HG03460 (cell line): ENCODE measurements at regions not wholly inside any gene's neighbourhood (a gene's known extent, or its start where the extent isn't known, plus 50 kb on each side); places are given as distances from the start of the nearest gene placed in this dataset.
"Not testable (repeated sequence)": the region's sequence is repeated elsewhere in the genome, so short reads cannot be mapped to it uniquely, and the experiment has no call there.

ENCODE experiments used
- ATAC-seq: cut with Tn5 transposase; IDR thresholded peaks from one replicate; pipeline ENCODE4 v1.9.1; 2021; ENCODE audit not compliant: unreplicated experiment

- not testable (repeated sequence) for ATAC-seq
These were observed 300.0 kb upstream of the ZFP42 start for GRCh38 chr4:187695531-187695930.

GRCh38 chr4:187711586-187711985, 284.0 kb upstream of the ZFP42 start:
- no peak for ATAC-seq

- ATAC-seq, result no peak
These were observed 280.6 kb upstream of the ZFP42 start for GRCh38 chr4:187714957-187715356.

GRCh38 chr4:187715466-187715865, 280.1 kb upstream of the ZFP42 start:
- ATAC-seq, result no peak

GRCh38 chr4:187724456-187724855, 271.1 kb upstream of the ZFP42 start:
- no peak for ATAC-seq

DNA sequence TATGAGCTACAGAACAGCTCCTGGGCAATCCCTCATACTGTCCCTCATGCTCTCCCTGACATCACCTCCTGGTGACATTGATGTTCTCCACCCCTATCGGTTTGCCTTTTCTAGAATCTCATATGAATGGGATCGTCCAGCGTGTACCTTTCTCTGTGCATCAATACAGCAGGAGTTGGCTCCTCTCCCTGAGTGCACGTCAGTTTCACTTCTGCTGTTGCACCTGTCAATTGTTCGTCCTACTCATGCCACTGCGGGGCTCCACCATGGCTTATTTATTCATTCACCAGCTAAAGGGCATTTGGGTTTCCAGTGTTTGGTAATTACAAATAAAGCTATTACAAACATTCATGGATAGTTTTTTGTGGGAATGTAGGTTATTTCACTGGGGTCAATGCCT, 269.1 kb upstream of the ZFP42 start:
- ATAC-seq, result no peak

DNA sequence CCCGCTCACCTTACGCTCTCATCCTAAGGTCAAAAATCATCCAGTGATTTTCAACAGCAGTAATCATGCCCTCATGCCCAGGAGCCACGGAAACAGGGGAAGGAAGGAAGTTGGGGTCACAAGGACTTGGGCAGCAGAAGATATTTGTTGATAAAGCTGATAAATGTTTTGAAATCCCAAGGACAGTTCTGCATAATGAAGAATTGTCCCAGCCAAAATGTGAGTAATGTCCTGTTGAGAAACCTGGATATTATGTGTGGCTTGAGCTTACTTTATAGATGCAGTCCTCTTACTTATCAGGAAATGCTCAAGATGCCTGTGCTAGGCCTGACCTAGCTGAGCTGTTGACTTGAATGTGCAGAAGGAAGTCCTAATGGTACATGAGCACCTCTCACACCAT, 263.0 kb upstream of the ZFP42 start:
- ATAC-seq, result no peak

- no peak for ATAC-seq
These were observed 255.8 kb upstream of the ZFP42 start for GRCh38 chr4:187739771-187740170.

DNA sequence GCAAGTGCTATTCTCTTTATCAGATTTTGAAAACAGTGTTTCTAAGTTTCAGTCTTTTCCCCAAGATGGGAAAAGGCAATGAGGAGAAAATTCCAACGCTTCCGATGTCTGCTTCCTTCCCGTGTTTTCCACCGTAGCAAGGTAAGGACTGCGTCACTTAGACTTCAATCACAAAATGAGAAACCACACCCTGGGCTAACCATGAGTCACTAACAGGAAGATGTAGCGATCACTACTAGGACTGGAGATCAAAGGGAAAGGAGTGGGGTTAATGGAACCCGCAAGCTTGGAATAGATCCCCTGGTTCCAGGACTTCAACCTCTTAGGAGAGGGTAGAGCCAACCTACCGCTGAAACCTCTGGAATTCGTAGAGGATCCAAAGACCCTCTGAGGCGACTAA, 250.7 kb upstream of the ZFP42 start:
- no peak for ATAC-seq

- not testable (repeated sequence) for ATAC-seq
These were observed 244.9 kb upstream of the ZFP42 start for GRCh38 chr4:187750652-187751051.

DNA sequence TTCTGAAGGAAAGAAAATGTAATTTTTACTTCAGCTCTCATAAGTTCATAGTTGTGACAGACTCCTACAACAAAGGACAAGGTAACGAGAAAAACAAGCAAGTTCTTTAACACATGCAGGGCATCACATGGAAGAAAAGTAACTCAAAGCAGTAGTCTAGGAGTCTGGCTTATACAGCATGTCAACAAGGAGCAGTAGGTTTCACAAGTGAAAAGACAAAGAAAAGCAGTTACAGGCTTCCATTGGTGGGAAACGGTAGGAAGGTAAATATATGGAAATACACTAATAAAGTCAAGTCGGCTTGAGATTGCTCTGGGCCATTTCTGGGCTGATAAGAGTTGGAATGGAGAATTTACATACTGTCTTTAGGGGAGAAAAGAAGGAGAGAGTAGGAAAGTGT, 228.4 kb upstream of the ZFP42 start:
- no peak for ATAC-seq

- ATAC-seq, result no peak
These were observed 227.9 kb upstream of the ZFP42 start for GRCh38 chr4:187767687-187768086.

- no peak for ATAC-seq
These were observed 225.2 kb upstream of the ZFP42 start for GRCh38 chr4:187770345-187770744.

- ATAC-seq, result no peak
These were observed 217.6 kb upstream of the ZFP42 start for GRCh38 chr4:187777954-187778353.

DNA sequence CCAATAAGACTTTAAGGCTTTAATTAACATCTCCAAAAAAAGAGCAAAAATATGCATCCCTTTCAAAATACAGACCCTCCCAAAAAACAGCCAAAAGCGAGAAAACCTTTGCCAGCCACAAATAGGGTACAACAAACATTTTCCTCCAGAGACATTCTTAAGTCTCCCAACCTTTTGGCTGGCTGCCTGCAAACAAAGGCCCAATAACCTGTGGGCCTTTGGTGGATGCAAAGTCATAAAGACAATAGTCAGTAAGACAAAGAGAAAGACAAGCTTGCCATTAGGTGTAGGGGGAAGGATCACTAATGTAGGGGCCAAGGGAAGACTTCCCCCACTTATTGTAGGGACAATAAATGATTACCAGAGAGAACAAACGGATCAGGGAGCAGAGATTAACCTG, 215.5 kb upstream of the ZFP42 start:
- no peak for ATAC-seq

DNA sequence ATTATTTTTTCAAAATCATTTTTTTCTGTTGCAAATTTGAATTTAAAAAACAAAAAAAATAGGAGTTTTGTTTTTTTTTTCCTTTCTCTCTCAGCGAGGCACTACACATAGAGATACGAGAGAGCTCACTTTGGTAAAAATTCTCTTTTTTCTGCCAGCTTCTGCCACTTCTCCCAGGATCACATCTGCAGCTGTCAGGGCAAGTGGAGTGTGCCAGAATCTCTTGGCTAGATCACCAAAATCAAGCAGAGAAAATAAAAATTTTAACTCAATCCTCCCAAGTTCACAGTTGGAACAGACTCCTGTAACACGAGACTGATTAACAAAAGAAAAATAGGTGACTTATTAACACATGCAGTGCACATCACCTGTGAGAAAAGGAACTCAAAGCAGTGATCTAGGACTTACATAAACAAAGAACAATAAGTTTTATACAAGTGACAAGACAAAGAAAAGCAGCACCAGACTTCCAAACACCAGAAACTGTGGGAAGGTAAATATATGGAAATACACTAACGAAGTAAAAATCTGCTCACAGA, 213.2 kb upstream of the ZFP42 start:
- ATAC-seq, result no peak

DNA sequence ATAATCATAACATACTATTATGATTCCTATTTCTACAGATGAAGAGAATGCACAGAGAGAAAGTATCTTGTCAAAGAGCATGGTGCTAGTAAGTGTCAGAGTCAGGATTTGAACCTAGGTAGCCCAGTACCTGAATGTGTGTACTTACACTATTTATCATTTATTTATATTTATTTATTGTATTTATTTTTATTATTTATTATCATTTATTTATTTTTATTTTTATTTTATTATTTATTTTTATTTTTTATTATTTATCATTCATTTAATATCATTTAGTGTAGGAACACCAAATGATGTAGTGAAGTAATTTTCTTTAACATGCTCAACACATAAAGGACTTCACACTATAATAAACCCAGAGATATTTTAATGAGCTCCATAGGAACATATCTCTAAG, 209.4 kb upstream of the ZFP42 start:
- ATAC-seq, result no peak

GRCh38 chr4:187789078-187789477, 206.5 kb upstream of the ZFP42 start:
- no peak for ATAC-seq

DNA sequence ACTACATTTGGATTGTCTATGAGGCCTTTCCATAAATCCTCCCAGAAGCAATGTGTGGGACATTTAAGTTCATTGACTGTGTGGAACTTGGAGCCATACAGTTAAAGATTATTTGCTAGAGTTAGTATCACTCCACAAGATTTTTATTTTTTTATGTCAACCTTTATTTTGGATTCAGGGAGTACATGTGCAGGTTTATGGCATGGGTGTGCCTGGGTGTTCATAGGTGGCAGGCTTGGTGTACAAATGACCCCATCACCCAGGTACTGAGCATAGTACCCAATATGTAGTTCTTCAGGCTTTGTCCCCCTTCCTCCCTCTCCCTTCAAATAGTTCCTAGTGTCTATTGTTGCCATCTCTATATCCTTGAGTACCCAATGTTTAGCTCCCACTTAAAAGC, 199.8 kb upstream of the ZFP42 start:
- ATAC-seq, result no peak

DNA sequence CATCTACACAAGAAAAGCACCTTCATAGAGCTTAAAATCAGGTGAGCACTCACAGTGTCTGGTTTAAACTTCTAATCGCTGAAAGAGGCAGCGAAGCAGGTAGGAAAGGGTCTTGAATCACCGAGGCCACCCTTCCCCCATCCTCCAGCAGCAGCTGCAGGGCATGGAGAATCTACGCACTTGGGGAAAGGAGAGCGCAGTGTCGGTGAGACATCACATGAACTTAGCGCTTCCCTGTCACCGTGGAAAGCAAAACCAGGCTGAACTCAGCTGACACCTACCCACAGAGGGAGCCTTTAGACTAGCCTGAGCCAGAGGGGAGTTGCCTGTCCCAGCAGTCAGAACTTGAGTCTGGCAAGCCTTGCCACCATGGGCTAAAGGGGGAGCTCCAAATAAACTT, 197.2 kb upstream of the ZFP42 start:
- ATAC-seq, result no peak

DNA sequence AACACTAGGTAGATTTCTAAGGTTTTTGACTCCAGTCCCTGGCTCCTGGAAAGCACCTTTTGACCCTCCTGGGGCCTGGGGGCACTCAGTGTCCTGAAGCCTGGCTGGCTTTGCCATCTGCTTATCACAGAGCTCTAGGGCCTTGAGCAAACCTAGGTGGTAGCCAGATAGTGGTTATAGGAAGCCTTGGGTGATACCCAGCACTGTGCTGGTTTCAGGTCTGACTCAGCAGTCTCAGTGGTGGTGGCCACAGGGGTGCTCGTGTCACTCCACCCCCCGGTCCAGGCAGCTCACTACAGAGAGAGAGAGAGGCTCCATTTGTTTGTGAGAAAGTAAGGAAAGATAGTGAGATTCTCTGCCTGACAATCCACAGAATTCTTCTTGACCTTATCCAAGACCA, 195.8 kb upstream of the ZFP42 start:
- no peak for ATAC-seq

DNA sequence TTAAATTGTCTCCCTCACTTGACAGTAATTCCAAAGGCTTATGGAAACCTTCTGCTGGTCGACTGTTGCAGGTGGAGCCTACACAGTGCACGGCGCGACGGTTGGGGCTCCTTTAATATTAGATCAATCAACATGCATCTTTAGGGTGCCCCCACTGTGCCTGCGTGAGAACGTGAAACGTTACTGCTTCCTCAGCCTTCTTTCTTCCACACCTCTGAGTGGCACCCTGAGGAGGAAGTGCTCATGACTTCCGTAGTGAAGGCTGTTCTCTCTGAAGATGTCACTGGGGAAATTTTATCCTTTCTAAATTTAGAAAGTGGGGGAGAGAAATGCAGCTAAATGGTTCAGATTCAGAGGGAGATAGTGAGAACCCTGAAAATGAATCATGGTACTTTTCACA, 184.0 kb upstream of the ZFP42 start:
- ATAC-seq, result no peak

DNA sequence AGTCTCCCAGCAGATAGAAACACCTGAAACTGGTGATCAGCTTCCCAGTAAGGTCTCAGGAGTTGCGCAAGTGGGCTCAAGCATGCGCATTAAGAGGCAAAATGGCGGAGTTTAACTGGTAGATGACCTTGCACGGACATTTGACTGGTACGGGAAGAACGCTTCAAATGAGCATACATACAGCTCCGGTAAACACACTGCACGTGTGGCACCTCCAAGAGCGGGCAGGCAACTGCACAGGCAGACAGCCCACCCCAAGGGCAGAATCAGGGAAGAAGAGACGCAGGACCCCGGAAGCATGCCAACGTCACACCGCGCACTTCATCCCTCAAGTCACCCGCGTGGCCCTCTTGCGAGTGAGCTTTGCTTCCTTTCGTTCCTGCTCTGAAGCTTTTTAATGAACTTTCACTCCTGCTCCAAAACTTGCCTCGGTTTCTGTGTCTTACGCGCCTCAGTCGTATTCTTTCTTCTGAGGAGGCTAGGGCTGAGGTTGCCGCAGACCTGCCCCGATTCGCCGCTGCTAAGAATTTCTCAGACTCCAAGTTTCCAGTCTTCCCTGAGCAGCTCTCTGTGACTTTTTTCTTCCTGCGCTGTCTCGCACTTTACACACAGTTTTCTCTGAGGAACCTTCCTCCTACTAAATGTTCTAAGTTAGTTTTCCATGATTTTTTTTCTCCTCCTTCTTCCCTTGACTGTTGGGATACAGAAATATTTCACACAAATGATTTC, 180.7 kb upstream of the ZFP42 start:
- peak; percentile 57 for ATAC-seq
